Body of pancreas (tissue), 4 donors: ENCODE measurements at regions not wholly inside any gene's neighbourhood (a gene's known extent, or its start where the extent isn't known, plus 50 kb on each side); places are given as distances from the start of the nearest gene placed in this dataset.
A peak's percentile ranks its signal among the peaks of the same experiment; 100 is the strongest.

ENCODE experiments used
- ATAC-seq: fragments of 150-250 bp; one replicate; pipeline ENCODE4 v1.9.1; 2016
- DNase-seq, 4 donors: peaks; one replicate each; pipeline ENCODE4 v3.0.0-alpha.2; 2019
- H3K27ac ChIP-seq, 4 donors: fragments of 200-600 bp; sonication (generic); 1 replicate in 3 of 4; 2 replicates in 1 of 4; pipeline versions ENCODE4 v1.5.1 to v1.6.1; 2016 to 2019; ENCODE audit warnings: mild to moderate bottlenecking in 1 of 4, mixed read lengths in 1 of 4, moderate library complexity in 1 of 4
- H3K27me3 ChIP-seq, 2 donors: fragments of 200-600 bp; sonication (generic); one replicate each; pipeline ENCODE4 v1.6.0; 2016; ENCODE audit warnings: mild to moderate bottlenecking in 1 of 2
- H3K36me3 ChIP-seq, 2 donors: fragments of 200-600 bp; sonication (generic); replicated peaks in 1 of 2; 2 replicates each; pipeline ENCODE4 v1.5.1; 2016; ENCODE audit warnings: low read depth in 2 of 2; ENCODE audit not compliant: insufficient read depth in 1 of 2
- H3K4me1 ChIP-seq: fragments of 200-600 bp; sonication (generic); one replicate; pipeline ENCODE4 v1.6.0; 2016
- H3K4me3 ChIP-seq, 2 donors: fragments of 200-600 bp; sonication (generic); 1 replicate in 1 of 2; 2 replicates in 1 of 2; pipeline ENCODE4 v1.5.1; 2016 to 2019
- H3K9me3 ChIP-seq, 3 donors: fragments of 200-600 bp; sonication (generic); 1 replicate in 2 of 3; 2 replicates in 1 of 3; pipeline ENCODE4 v1.5.1; 2016
- POLR2A ChIP-seq, 3 donors: fragments of 450-650 bp; IDR thresholded peaks; one replicate each; pipeline ENCODE4 v1.6.1; 2016; ENCODE audit warnings: antibody characterized with exemption in 3 of 3, mild to moderate bottlenecking in 2 of 3
- WGBS, 2 donors: methylation state at CpG; one replicate each; pipeline ENCODE4 v1.1.5; 2017; 5-methylcytosine and 5-hydroxymethylcytosine counted together
- intact Hi-C: fragments of 100-400 bp; cut with DNase I; formaldehyde crosslinking; loops from one replicate; pipeline ENCODE4 v1.15.1; 2023
- TF ChIP-seq, protein P1 (sequence below), 7 experiments: fragments of 450-650 bp in 4 of 7; fragments of 200-600 bp in 3 of 7; sonication (generic) in 3 of 7; IDR thresholded peaks; one replicate each; pipeline ENCODE4 v1.5.1; 2016 to 2019; ENCODE audit warnings: antibody characterized with exemption in 7 of 7

DNA sequence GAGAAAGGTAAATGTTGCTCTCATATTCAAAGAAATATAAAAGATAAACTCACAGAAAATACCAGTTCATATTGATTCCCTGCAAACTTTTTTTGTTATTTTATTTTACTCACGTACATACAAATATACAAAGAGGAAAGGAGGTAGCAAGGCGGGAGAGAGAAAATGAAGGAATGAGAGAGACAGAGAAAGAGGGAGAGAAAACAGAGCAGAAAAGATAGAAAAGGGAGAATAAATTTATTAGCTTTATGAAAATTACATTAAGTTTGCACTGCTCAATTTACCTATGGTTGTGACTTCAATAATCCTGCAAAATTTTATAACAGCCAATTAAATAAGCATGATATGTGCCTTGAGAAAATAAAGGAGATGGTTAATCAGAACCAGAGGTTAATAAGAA is 274.7 kb upstream of the CITED2 start:
- Histone ChIP-seq H3K36me3 (no peaks in the 10 kb centered on the region), H3K4me1 (no peaks in the 10 kb centered on the region), H3K9me3 (no peaks in the 10 kb centered on the region), H3K27me3 (no peaks in the 10 kb centered on the region), H3K4me3 (no peak overlapping the region), H3K27ac (no peak overlapping the region)
- DNase-seq (no peak), ATAC-seq (no peak)
- 67 to 83% methylated on average over 2 of the region's 2 CpGs for WGBS, 2 donors
- TF ChIP-seq, protein P1, sequence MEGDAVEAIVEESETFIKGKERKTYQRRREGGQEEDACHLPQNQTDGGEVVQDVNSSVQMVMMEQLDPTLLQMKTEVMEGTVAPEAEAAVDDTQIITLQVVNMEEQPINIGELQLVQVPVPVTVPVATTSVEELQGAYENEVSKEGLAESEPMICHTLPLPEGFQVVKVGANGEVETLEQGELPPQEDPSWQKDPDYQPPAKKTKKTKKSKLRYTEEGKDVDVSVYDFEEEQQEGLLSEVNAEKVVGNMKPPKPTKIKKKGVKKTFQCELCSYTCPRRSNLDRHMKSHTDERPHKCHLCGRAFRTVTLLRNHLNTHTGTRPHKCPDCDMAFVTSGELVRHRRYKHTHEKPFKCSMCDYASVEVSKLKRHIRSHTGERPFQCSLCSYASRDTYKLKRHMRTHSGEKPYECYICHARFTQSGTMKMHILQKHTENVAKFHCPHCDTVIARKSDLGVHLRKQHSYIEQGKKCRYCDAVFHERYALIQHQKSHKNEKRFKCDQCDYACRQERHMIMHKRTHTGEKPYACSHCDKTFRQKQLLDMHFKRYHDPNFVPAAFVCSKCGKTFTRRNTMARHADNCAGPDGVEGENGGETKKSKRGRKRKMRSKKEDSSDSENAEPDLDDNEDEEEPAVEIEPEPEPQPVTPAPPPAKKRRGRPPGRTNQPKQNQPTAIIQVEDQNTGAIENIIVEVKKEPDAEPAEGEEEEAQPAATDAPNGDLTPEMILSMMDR (IDR thresholded peaks at IDR 0.05) = no peak
- no peak for TF ChIP-seq POLR2A (IDR thresholded peaks at IDR 0.05)
- intact Hi-C loops = no loop called here

DNA sequence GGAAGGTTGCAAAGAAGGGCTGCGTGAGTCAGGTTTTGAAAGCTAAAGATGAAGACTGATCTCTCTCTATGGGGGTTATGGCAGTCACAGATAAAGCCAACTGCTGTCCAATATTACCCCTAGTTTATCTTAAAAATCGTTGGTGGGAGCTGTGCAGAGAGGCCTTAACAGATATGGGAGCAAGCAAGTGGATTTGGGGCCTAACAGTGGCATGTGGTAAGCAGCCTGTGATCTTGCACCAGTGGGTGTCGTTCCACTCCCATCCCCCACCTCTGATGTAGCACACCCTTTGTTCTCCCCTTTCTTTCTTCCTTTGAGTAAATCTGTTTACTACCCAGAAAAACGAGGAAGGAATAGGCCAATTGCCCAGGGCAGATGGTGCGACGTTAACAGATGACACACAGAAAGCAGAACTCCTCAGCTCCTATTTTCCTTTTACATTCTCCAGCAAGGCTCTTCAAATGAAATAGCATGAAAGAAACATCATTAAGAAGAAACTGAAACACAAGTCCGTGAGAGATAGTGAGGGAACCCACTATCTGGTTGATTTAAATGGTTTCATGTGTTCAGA is 274.1 kb upstream of the CITED2 start:
- ATAC-seq (no peak), DNase-seq (peak in 1 of 4 donors; percentile 14)
- TF ChIP-seq, protein P1 (IDR thresholded peaks at IDR 0.05) = no peak
- TF ChIP-seq POLR2A (IDR thresholded peaks at IDR 0.05) = no peak
- H3K9me3 ChIP-seq = no peaks in the 10 kb centered on the region
- H3K27ac ChIP-seq = no peak overlapping the region
- H3K4me1 ChIP-seq = no peaks in the 10 kb centered on the region
- 71% methylated on average over 7 of the region's 7 CpGs for WGBS, 2 donors
- no peak overlapping the region for H3K4me3 ChIP-seq
- no peaks in the 10 kb centered on the region for H3K27me3 ChIP-seq
- H3K36me3 ChIP-seq = no peaks in the 10 kb centered on the region
- intact Hi-C loops = no loop called here

DNA sequence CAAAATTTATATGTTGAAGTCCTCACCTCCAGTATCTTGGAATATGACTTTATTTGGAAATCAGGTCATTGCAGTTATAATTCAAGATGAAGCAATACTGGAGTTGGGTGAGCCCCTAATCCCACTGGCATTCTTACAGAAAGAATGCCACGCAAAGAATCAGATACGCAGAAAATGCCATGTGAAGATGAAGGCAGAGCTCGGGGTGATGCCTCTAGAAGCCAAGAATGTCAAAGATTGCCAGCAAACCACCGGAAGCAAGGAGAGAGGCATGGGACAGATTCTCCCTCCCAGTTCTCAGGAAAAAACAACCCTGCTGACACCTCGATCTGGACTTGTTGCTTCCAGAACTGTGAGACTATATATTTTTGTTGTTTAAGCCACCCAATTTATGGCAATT is 273.4 kb upstream of the CITED2 start:
- TF ChIP-seq POLR2A (IDR thresholded peaks at IDR 0.05) = no peak
- TF ChIP-seq, protein P1 (IDR thresholded peaks at IDR 0.05) = no peak
- Histone ChIP-seq H3K4me1 (no peaks in the 10 kb centered on the region), H3K36me3 (no peaks in the 10 kb centered on the region), H3K9me3 (no peaks in the 10 kb centered on the region), H3K27me3 (no peaks in the 10 kb centered on the region), H3K4me3 (no peak overlapping the region), H3K27ac (no peak overlapping the region)
- no peak for ATAC-seq
- intact Hi-C loops = no loop called here
- 73 to 74% methylated on average over 5 of the region's 5 CpGs for WGBS, 2 donors
- DNase-seq = no peak

DNA sequence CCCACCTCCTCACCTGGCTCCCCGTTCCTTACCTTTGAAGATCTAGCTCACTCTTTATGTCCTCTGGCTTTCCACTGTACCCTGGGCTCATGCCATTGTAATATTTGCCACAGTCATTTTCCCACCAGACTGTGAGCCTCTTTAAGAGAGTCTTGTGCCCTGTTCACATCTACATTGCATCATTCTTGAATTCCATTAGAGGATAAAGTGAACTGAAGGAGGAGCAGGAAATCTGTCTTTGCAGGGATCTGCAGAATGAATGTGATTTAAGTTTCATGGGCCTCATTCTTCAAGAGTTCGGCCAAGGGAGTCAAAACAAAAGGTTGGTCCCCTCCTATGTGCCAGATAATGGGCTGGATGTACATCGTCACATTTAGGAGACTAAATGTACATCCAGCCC is 272.6 kb upstream of the CITED2 start:
- Histone ChIP-seq H3K27ac (no peak overlapping the region), H3K4me1 (no peaks in the 10 kb centered on the region), H3K4me3 (no peak overlapping the region), H3K36me3 (no peaks in the 10 kb centered on the region), H3K9me3 (no peaks in the 10 kb centered on the region), H3K27me3 (no peaks in the 10 kb centered on the region)
- no peak for ATAC-seq
- 84 to 95% methylated on average over 3 of the region's 3 CpGs for WGBS, 2 donors
- intact Hi-C loops = no loop called here
- no peak for DNase-seq
- TF ChIP-seq POLR2A (IDR thresholded peaks at IDR 0.05) = no peak
- TF ChIP-seq, protein P1 (IDR thresholded peaks at IDR 0.05) = no peak

DNA sequence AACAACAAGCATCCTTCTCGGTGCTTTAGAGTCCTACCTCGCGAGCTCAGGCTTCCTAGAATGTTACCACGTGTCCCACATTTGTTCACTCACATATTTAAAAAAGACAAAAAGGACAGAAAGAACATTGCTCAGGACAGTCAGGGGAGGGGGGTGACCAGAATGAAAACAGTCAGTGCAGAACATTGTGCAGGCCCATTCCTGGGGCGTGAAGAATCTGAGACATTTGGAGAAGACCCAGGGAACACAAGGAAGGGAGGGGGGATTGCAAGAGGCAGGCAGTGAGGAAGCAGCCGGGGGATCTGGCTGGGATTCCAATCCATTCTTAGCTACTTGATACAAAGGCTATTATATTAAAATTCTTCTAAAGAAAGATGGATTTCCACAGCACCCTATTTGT is 270.4 kb upstream of the CITED2 start:
- H3K27me3 ChIP-seq = no peaks in the 10 kb centered on the region
- H3K9me3 ChIP-seq = no peaks in the 10 kb centered on the region
- intact Hi-C loops = no loop called here
- no peak overlapping the region for H3K4me3 ChIP-seq
- no peak for TF ChIP-seq POLR2A (IDR thresholded peaks at IDR 0.05)
- TF ChIP-seq, protein P1 (IDR thresholded peaks at IDR 0.05) = no peak
- H3K27ac ChIP-seq = no peak overlapping the region
- H3K4me1 ChIP-seq = no peaks in the 10 kb centered on the region
- H3K36me3 ChIP-seq = no peaks in the 10 kb centered on the region
- WGBS, 2 donors = 73 to 78% methylated on average over 6 of the region's 6 CpGs
- ATAC-seq (no peak), DNase-seq (peak in 1 of 4 donors; percentile 31)
